ENCODE measurements at regions not wholly inside any gene's neighbourhood (a gene's known extent, or its start where the extent isn't known, plus 50 kb on each side); places are given as distances from the start of the nearest gene placed in this dataset.

DNA sequence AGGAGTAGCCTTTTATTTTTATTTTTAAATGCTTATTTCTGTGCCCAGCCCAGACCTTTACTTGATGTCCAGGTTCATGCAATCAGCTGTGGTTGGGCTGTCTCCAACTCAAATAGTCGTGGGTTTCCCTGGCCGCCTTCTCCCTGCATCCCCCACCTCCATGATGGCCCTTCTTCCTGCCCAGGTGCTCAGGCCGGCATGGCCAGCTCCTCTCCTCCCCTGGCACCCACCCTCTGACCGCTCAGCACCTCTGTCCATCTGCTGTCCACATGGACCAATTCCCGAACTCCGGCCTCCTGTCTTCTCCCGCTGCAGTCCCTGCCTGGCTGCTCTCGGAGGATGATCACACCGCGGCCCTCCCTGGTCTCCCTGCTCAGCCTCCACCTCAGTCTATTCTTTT is 81.2 kb upstream of the SULF2 start:
- WGBS, 2 donors = 76 to 89% methylated on average over 10 of the region's 10 CpGs
- no peaks in the 10 kb centered on the region for H3K4me1 ChIP-seq
- H3K27me3 ChIP-seq = peaks cover 0 to 12% (median 0%) of the 10 kb centered on the region in 4 donors
- no peak overlapping the region for H3K27ac ChIP-seq
- intact Hi-C loops (cut with DNase I) = no loop called here
- no peak for TF ChIP-seq POLR2A (IDR thresholded peaks at IDR 0.05)
- TF ChIP-seq, protein P1, sequence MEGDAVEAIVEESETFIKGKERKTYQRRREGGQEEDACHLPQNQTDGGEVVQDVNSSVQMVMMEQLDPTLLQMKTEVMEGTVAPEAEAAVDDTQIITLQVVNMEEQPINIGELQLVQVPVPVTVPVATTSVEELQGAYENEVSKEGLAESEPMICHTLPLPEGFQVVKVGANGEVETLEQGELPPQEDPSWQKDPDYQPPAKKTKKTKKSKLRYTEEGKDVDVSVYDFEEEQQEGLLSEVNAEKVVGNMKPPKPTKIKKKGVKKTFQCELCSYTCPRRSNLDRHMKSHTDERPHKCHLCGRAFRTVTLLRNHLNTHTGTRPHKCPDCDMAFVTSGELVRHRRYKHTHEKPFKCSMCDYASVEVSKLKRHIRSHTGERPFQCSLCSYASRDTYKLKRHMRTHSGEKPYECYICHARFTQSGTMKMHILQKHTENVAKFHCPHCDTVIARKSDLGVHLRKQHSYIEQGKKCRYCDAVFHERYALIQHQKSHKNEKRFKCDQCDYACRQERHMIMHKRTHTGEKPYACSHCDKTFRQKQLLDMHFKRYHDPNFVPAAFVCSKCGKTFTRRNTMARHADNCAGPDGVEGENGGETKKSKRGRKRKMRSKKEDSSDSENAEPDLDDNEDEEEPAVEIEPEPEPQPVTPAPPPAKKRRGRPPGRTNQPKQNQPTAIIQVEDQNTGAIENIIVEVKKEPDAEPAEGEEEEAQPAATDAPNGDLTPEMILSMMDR (IDR thresholded peaks at IDR 0.05) = no peak
- no peaks in the 10 kb centered on the region for H3K36me3 ChIP-seq
- H3K4me3 ChIP-seq = no peak overlapping the region
- no peaks in the 10 kb centered on the region for H3K9me3 ChIP-seq
- DNase-seq = no peak

DNA sequence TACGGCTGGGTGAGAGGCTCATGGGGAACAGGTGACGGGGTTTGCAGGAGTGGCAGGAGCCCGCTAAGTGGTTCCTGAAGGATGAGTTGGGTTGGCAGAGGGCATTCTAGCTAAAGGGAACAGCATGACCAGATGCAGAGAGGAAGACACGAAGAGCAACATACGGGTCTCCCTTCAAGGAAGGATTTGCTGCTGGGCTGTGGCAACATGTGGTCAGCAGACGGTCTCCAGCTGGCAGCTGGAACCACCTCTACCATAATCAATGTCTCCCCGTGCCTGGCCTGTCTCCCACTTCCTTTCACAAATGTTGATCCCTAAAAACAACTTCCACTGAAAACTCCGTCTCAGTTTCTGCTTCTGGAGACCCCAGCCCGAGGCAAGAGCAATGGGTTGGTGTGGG is 80.6 kb upstream of the SULF2 start:
- DNase-seq = no peak
- TF ChIP-seq POLR2A (IDR thresholded peaks at IDR 0.05) = no peak
- TF ChIP-seq, protein P1 (IDR thresholded peaks at IDR 0.05) = no peak
- intact Hi-C loops (cut with DNase I) = no loop called here
- Histone ChIP-seq H3K9me3 (no peaks in the 10 kb centered on the region), H3K4me1 (no peaks in the 10 kb centered on the region), H3K27ac (no peak overlapping the region), H3K36me3 (no peaks in the 10 kb centered on the region), H3K27me3 (peaks cover 0 to 12% (median 0%) of the 10 kb centered on the region in 4 donors), H3K4me3 (no peak overlapping the region)
- WGBS, 2 donors = 72 to 81% methylated on average over 9 of the region's 9 CpGs

DNA sequence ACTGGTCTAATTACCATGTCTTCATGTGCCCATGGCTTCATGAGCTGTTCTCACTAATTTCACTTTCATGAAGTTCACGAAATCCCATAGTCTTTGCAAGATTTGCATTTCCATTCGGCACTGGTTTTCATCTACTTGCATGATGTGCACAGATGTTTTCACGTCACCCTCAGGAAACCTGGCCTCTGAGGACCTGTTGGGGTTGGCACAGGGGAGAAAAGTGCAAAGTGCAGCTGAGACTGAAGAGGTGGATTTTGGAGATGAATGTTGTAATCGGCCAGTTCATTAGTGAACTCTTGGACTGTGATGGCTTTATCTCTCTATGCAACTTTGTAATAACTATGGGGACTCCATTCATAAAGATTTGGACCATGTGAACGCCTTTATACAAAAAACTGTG is 80.2 kb upstream of the SULF2 start:
- Histone ChIP-seq H3K27me3 (peaks cover 0 to 12% (median 0%) of the 10 kb centered on the region in 4 donors), H3K9me3 (no peaks in the 10 kb centered on the region), H3K4me1 (no peaks in the 10 kb centered on the region), H3K4me3 (no peak overlapping the region), H3K27ac (no peak overlapping the region), H3K36me3 (no peaks in the 10 kb centered on the region)
- DNase-seq = no peak
- intact Hi-C loops (cut with DNase I) = no loop called here
- 43 to 82% methylated on average over 5 of the region's 5 CpGs for WGBS, 2 donors
- TF ChIP-seq, protein P1 (IDR thresholded peaks at IDR 0.05) = no peak
- no peak for TF ChIP-seq POLR2A (IDR thresholded peaks at IDR 0.05)

DNA sequence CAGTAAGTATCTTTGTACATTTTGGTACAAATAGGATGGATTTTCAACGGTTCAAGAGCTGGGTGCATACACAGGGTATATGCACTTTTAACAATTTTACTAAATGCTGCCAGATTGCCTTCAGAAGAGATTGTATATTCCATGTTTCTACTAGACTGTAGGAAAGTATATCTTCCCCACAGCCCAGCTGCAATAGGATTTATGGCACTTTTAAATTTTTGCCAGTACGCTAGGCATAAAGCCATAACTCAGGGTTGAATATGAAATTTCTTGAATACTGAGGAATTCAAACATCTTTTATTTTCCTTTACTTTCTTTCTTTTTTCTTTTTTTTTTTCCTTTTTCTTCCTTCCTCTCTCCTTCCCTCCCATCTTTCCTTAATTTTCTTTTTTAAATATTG is 78.7 kb upstream of the SULF2 start:
- H3K27ac ChIP-seq = no peak overlapping the region
- DNase-seq = no peak
- WGBS, 2 donors = 63 to 75% methylated on average over 2 of the region's 2 CpGs
- no peaks in the 10 kb centered on the region for H3K36me3 ChIP-seq
- H3K4me1 ChIP-seq = no peaks in the 10 kb centered on the region
- H3K27me3 ChIP-seq = peaks cover 0 to 12% (median 0%) of the 10 kb centered on the region in 4 donors
- no peaks in the 10 kb centered on the region for H3K9me3 ChIP-seq
- intact Hi-C loops (cut with DNase I) = no loop called here
- no peak overlapping the region for H3K4me3 ChIP-seq
- TF ChIP-seq, protein P1 (IDR thresholded peaks at IDR 0.05) = no peak
- no peak for TF ChIP-seq POLR2A (IDR thresholded peaks at IDR 0.05)

DNA sequence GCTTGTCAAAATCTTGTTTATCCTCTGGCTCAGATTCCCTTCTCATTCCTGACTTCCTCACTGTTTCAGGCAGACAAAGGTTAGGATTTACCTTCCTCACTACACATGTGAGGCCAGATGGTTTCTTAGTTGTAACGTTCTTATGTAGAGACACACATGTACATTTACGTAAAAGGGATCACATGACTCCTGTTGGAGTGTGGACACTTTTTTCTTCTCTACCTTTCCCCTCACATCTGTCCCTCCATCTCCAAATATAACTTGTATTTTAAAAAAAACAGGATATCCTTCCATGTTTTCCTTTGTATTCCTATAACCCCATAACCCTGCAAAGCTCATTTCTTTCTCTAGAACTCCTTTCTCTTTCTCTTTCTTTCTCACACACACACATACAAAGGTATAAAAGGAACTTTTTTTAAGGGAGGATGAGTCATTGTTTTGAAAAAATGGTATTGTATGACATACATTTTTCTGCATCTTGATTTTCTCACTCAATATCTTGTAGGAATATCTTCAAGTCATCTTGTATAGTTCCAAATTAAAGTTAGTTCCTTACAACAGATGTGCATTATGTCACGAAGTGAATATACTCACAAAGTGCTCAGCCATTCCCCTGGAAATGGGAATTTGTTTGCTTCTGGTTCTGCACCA is 78.2 kb upstream of the SULF2 start:
- H3K4me3 ChIP-seq = no peak overlapping the region
- 57 to 65% methylated on average over 3 of the region's 3 CpGs for WGBS, 2 donors
- H3K36me3 ChIP-seq = no peaks in the 10 kb centered on the region
- peaks cover 0 to 9% (median 0%) of the 10 kb centered on the region in 4 donors for H3K27me3 ChIP-seq
- TF ChIP-seq, protein P1 (IDR thresholded peaks at IDR 0.05) = no peak
- no peak for TF ChIP-seq POLR2A (IDR thresholded peaks at IDR 0.05)
- H3K4me1 ChIP-seq = peaks cover 0 to 4% (median 0%) of the 10 kb centered on the region in 3 donors
- intact Hi-C loops (cut with DNase I) = no loop called here
- H3K9me3 ChIP-seq = no peaks in the 10 kb centered on the region
- no peak overlapping the region for H3K27ac ChIP-seq
- DNase-seq = no peak

All from esophagus squamous epithelium (tissue), 5 donors.